ENCODE measurements at regions not wholly inside any gene's neighbourhood (a gene's known extent, or its start where the extent isn't known, plus 50 kb on each side); places are given as distances from the start of the nearest gene placed in this dataset.
"Not testable (repeated sequence)": the region's sequence is repeated elsewhere in the genome, so short reads cannot be mapped to it uniquely, and the experiment has no call there.

DNA sequence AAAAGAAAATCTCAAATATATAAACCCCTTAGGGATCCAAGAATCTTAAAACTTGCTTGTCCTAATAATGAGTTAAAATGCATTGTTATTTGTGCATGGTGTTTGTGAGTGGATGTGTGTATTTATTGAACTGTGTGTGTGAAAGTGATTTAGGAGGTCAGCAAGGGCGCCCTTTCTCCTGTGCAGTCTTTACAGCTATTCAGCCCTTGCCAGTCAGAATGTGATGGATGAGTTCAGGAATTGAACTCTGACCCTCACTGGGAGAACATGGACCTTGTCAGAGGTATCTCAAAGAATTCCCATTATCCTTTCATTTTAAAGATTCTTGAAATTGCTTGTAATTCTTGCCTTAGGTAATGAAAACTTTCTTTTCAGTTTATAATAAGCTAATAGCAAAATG, 493.0 kb upstream of the ADGRL4 start:
- ChIA-PET CTCF (no interaction called here), POLR2A (no interaction called here)
- Mint-ChIP-seq H3K9me3 (ENCODE audit: unreplicated experiment) (no peaks in the 10 kb centered on the region), H3K4me3 (ENCODE audit: unreplicated experiment) (no peak overlapping the region), H3K27me3 (ENCODE audit: insufficient read depth, unreplicated experiment) (no peaks in the 10 kb centered on the region), H3K27ac (ENCODE audit: unreplicated experiment) (no peak overlapping the region), H3K36me3 (ENCODE audit: insufficient read depth, unreplicated experiment) (no peaks in the 10 kb centered on the region), H3K4me1 (ENCODE audit: low read depth, unreplicated experiment) (no peaks in the 10 kb centered on the region)
- H3K27me3 ChIP-seq (replicated peaks; ENCODE audit: control insufficient read depth, insufficient read depth, low read length), result no peaks in the 10 kb centered on the region
- TF ChIP-seq, protein P1, sequence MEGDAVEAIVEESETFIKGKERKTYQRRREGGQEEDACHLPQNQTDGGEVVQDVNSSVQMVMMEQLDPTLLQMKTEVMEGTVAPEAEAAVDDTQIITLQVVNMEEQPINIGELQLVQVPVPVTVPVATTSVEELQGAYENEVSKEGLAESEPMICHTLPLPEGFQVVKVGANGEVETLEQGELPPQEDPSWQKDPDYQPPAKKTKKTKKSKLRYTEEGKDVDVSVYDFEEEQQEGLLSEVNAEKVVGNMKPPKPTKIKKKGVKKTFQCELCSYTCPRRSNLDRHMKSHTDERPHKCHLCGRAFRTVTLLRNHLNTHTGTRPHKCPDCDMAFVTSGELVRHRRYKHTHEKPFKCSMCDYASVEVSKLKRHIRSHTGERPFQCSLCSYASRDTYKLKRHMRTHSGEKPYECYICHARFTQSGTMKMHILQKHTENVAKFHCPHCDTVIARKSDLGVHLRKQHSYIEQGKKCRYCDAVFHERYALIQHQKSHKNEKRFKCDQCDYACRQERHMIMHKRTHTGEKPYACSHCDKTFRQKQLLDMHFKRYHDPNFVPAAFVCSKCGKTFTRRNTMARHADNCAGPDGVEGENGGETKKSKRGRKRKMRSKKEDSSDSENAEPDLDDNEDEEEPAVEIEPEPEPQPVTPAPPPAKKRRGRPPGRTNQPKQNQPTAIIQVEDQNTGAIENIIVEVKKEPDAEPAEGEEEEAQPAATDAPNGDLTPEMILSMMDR (IDR thresholded peaks at IDR 0.05; ENCODE audit: insufficient read depth in 1 of 2, low read depth in 1 of 2, low read length in 1 of 2, severe bottlenecking in 1 of 2, unreplicated experiment in 1 of 2), result no peak
- intact Hi-C loops (cut with micrococcal nuclease; ENCODE audit: unreplicated experiment), result loop anchor here (5.0 kb wide), 1 partner anchor 718 kb away; no protein-coding TSS in a partner anchor
- no TSS peak for BruUV-seq (replicated peaks)
- H3K36me3 ChIP-seq (ENCODE audit: control insufficient read depth, insufficient read depth, low read length), result no peaks in the 10 kb centered on the region
- no peak for DNase-seq
- H3K4me1 ChIP-seq, result no peaks in the 10 kb centered on the region
- no peaks in the 10 kb centered on the region for H3K9me3 ChIP-seq
- no peak overlapping the region for H3K4me3 ChIP-seq (ENCODE audit: low read depth, low read length)

DNA sequence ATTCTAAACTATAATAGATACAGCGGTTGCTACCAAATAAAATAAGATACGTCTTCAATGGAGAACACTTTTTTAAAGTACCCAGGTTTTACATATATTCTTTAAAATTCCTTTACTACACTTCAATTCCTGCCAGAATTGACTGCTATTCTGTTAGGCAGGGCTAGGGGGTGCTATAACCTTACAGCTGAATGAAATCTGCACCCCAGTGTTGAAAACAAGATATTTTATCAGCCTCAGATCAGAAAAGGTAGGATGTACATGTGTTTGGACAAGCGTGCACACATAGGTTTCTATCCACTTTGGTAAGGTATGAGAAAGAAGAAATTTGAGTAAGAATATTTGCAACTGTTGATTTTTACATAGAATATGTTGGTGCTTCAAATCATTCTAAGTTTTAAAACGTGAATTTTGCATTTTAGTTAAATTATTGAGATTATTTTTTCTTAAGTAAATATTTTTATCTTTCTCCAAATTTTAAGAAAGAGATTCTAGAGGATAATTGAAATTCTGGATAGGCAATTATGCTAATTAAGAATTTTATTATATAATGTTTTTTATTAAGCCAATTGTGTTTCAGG, 490.8 kb upstream of the ADGRL4 start:
- no peaks in the 10 kb centered on the region for H3K9me3 Mint-ChIP-seq (ENCODE audit: unreplicated experiment)
- H3K36me3 Mint-ChIP-seq (ENCODE audit: insufficient read depth, unreplicated experiment), result no peaks in the 10 kb centered on the region
- intact Hi-C loops (cut with micrococcal nuclease; ENCODE audit: unreplicated experiment), result loop anchor here (1.0 to 5.0 kb wide), 2 partner anchors 184 to 720 kb away; no protein-coding TSS in a partner anchor
- ChIA-PET CTCF (no interaction called here), POLR2A (no interaction called here)
- H3K4me3 Mint-ChIP-seq (ENCODE audit: unreplicated experiment), result no peak overlapping the region
- no TSS peak for BruUV-seq (replicated peaks)
- Histone ChIP-seq H3K27me3 (replicated peaks; ENCODE audit: control insufficient read depth, insufficient read depth, low read length) (no peaks in the 10 kb centered on the region), H3K9me3 (no peaks in the 10 kb centered on the region), H3K4me1 (no peaks in the 10 kb centered on the region), H3K36me3 (ENCODE audit: control insufficient read depth, insufficient read depth, low read length) (no peaks in the 10 kb centered on the region), H3K4me3 (ENCODE audit: low read depth, low read length) (no peak overlapping the region)
- H3K27ac Mint-ChIP-seq (ENCODE audit: unreplicated experiment), result no peak overlapping the region
- peak in 1 of 2 experiments; percentile 48 for DNase-seq
- TF ChIP-seq, protein P1 (IDR thresholded peaks at IDR 0.05; ENCODE audit: insufficient read depth in 1 of 2, low read depth in 1 of 2, low read length in 1 of 2, severe bottlenecking in 1 of 2, unreplicated experiment in 1 of 2), result peak; percentile 74 to 77
- no peaks in the 10 kb centered on the region for H3K4me1 Mint-ChIP-seq (ENCODE audit: low read depth, unreplicated experiment)
- no peaks in the 10 kb centered on the region for H3K27me3 Mint-ChIP-seq (ENCODE audit: insufficient read depth, unreplicated experiment)

DNA sequence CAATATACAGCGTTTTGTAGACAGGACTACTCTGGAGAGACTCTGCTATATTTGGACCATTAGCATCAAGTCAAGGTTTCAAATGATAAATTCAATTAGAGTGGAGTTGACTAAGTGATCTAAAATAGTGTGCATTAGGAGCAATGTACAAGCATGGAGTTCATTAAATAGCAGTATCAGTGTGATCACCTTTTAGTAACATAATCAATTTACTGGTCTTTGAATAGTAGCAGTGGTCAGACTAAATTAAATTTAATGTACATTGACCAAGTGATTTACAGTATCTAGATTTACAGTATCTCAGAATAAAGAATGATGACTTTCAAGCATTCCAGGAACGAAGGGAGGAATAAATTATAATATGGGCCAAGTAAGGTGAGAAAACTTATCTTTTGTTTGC, 489.6 kb upstream of the ADGRL4 start:
- Mint-ChIP-seq H3K9me3 (ENCODE audit: unreplicated experiment) (peaks cover 5% of the 10 kb centered on the region), H3K4me1 (ENCODE audit: low read depth, unreplicated experiment) (no peaks in the 10 kb centered on the region), H3K4me3 (ENCODE audit: unreplicated experiment) (no peak overlapping the region), H3K27ac (ENCODE audit: unreplicated experiment) (no peak overlapping the region), H3K36me3 (ENCODE audit: insufficient read depth, unreplicated experiment) (no peaks in the 10 kb centered on the region), H3K27me3 (ENCODE audit: insufficient read depth, unreplicated experiment) (no peaks in the 10 kb centered on the region)
- no TSS peak for BruUV-seq (replicated peaks)
- Histone ChIP-seq H3K4me1 (no peaks in the 10 kb centered on the region), H3K4me3 (ENCODE audit: low read depth, low read length) (no peak overlapping the region), H3K27me3 (replicated peaks; ENCODE audit: control insufficient read depth, insufficient read depth, low read length) (no peaks in the 10 kb centered on the region), H3K9me3 (no peaks in the 10 kb centered on the region), H3K36me3 (ENCODE audit: control insufficient read depth, insufficient read depth, low read length) (no peaks in the 10 kb centered on the region)
- no peak for DNase-seq
- POLR2A ChIA-PET, result no interaction called here
- CTCF ChIA-PET, result no interaction called here
- intact Hi-C loops (cut with micrococcal nuclease; ENCODE audit: unreplicated experiment), result loop anchor here (5.0 kb wide), 1 partner anchor 721 kb away; no protein-coding TSS in a partner anchor
- TF ChIP-seq, protein P1 (IDR thresholded peaks at IDR 0.05; ENCODE audit: insufficient read depth in 1 of 2, low read depth in 1 of 2, low read length in 1 of 2, severe bottlenecking in 1 of 2, unreplicated experiment in 1 of 2), result no peak

DNA sequence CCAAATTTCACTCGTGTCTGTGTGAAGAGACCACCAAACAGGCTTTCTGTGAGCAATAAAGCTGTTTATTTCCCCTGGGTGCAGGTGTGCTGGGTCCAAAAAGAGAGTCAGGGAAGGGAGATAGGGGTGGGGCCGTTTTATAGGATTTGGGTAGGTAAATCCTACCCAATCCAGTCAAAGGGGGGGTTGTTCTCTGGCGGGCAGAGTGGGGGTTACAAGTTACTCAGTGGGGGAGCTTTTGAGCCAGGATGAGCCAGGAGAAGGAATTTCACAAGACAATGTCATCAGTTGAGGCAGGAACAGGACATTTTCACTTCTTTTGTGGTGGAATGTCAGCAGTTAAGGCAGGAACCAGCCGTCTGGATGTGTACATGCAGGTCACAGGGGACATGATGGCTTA, 487.2 kb upstream of the ADGRL4 start:
- H3K4me3 Mint-ChIP-seq (ENCODE audit: unreplicated experiment); CTCF ChIA-PET; H3K4me1 ChIP-seq; DNase-seq; H3K27me3 Mint-ChIP-seq (ENCODE audit: insufficient read depth, unreplicated experiment); BruUV-seq (replicated peaks); H3K9me3 ChIP-seq; POLR2A ChIA-PET; H3K36me3 Mint-ChIP-seq (ENCODE audit: insufficient read depth, unreplicated experiment); H3K4me3 ChIP-seq (ENCODE audit: low read depth, low read length); intact Hi-C loops (cut with micrococcal nuclease; ENCODE audit: unreplicated experiment); H3K27me3 ChIP-seq (replicated peaks; ENCODE audit: control insufficient read depth, insufficient read depth, low read length); H3K36me3 ChIP-seq (ENCODE audit: control insufficient read depth, insufficient read depth, low read length); H3K27ac Mint-ChIP-seq (ENCODE audit: unreplicated experiment); H3K4me1 Mint-ChIP-seq (ENCODE audit: low read depth, unreplicated experiment): not testable (repeated sequence)
- peaks cover 11% of the 10 kb centered on the region for H3K9me3 Mint-ChIP-seq (ENCODE audit: unreplicated experiment)

DNA sequence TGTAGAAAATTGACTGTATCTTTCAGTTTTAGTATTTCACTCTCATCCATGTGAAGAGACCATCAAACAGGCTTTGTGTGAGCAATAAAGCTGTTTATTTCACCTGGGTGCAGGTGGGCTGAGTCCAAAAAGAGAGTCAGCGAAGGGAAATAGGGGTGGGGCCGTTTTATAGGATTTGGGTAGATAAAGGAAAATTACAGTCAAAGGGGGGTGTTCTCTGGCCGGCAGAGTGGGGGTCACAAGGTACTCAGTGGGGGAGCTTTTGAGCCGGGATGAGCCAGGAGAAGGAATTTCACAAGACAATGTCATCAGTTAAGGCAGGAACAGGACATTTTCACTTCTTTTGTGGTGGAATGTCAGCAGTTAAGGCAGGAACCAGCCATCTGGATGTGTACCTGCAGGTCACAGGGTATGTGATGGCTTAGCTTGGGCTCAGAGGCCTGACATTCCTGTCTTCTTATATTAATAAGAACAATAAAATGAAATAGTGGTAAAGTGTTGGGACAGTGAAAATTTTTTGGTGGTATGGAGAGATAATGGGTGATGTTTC, 482.1 kb upstream of the ADGRL4 start:
- H3K36me3 ChIP-seq (ENCODE audit: control insufficient read depth, insufficient read depth, low read length); H3K27me3 Mint-ChIP-seq (ENCODE audit: insufficient read depth, unreplicated experiment); H3K9me3 ChIP-seq; H3K4me1 ChIP-seq; H3K27ac Mint-ChIP-seq (ENCODE audit: unreplicated experiment); H3K4me3 Mint-ChIP-seq (ENCODE audit: unreplicated experiment); CTCF ChIA-PET; DNase-seq; BruUV-seq (replicated peaks); intact Hi-C loops (cut with micrococcal nuclease; ENCODE audit: unreplicated experiment); POLR2A ChIA-PET; H3K36me3 Mint-ChIP-seq (ENCODE audit: insufficient read depth, unreplicated experiment); H3K4me1 Mint-ChIP-seq (ENCODE audit: low read depth, unreplicated experiment); H3K4me3 ChIP-seq (ENCODE audit: low read depth, low read length); H3K27me3 ChIP-seq (replicated peaks; ENCODE audit: control insufficient read depth, insufficient read depth, low read length): not testable (repeated sequence)
- H3K9me3 Mint-ChIP-seq (ENCODE audit: unreplicated experiment), result peaks cover 11% of the 10 kb centered on the region

All from Caco-2 (cell line).